B cell (primary cell): ENCODE measurements at regions not wholly inside any gene's neighbourhood (a gene's known extent, or its start where the extent isn't known, plus 50 kb on each side); places are given as distances from the start of the nearest gene placed in this dataset.

Experiments used
- EZH2 ChIP-seq: IDR thresholded peaks from 2 replicates; pipeline ENCODE4 v1.6.1; 2012; ENCODE audit warnings: borderline replicate concordance, low read depth, mild to moderate bottlenecking, moderate library complexity, low read length; ENCODE audit not compliant: insufficient read depth, poor library complexity, severe bottlenecking
- TF ChIP-seq, protein P1 (sequence below): fragments of 200-600 bp; IDR thresholded peaks from one replicate; pipeline ENCODE4 v1.8.0; 2022; ENCODE audit warnings: antibody characterized with exemption, mild to moderate bottlenecking

DNA sequence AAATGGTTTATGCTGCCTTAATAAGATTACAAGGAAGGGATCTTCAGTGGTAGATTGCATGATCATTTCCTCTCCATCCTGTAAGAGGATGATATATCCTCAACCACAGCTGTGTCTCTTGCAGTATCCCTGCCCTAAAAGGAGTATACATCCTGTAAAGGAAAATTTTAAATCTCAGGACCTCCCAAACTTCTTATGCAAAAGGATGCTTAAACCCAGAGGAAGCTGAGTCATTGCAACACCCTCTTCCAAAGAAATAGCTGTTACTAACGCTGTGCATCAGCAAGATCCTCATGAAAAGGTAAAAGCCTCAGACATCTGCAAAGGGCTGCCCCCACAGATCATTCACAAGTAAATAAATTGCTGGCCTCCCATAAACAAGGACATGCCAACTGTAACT lies 599.0 kb downstream of the PRELID2 start:
- TF ChIP-seq, protein P1, sequence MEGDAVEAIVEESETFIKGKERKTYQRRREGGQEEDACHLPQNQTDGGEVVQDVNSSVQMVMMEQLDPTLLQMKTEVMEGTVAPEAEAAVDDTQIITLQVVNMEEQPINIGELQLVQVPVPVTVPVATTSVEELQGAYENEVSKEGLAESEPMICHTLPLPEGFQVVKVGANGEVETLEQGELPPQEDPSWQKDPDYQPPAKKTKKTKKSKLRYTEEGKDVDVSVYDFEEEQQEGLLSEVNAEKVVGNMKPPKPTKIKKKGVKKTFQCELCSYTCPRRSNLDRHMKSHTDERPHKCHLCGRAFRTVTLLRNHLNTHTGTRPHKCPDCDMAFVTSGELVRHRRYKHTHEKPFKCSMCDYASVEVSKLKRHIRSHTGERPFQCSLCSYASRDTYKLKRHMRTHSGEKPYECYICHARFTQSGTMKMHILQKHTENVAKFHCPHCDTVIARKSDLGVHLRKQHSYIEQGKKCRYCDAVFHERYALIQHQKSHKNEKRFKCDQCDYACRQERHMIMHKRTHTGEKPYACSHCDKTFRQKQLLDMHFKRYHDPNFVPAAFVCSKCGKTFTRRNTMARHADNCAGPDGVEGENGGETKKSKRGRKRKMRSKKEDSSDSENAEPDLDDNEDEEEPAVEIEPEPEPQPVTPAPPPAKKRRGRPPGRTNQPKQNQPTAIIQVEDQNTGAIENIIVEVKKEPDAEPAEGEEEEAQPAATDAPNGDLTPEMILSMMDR: no peak
- no peak for TF ChIP-seq EZH2
